Fibroblast of skin of left quadriceps (primary cell): ENCODE measurements at regions not wholly inside any gene's neighbourhood (a gene's known extent, or its start where the extent isn't known, plus 50 kb on each side); places are given as distances from the start of the nearest gene placed in this dataset.

ENCODE experiments used
- DNase-seq, 2 experiments: peaks; one replicate each; pipeline ENCODE4 v3.0.0-alpha.2; 2013; ENCODE audit warnings: low read depth in 2 of 2

GRCh38 chr14:42947991-42948390 is 1341.3 kb downstream of the LRFN5 start:
- no peak for DNase-seq

GRCh38 chr14:42944284-42944683 is 1337.6 kb downstream of the LRFN5 start:
- peak; percentile 4 for DNase-seq

GRCh38 chr14:42931308-42931707 is 1324.6 kb downstream of the LRFN5 start:
- DNase-seq, result no peak

GRCh38 chr14:42929806-42930480 is 1323.3 kb downstream of the LRFN5 start:
- DNase-seq, result no peak

- no peak for DNase-seq
Measured at GRCh38 chr14:42927313-42927712, 1320.6 kb downstream of the LRFN5 start.

GRCh38 chr14:42921901-42922300 is 1315.2 kb downstream of the LRFN5 start:
- no peak for DNase-seq

DNA sequence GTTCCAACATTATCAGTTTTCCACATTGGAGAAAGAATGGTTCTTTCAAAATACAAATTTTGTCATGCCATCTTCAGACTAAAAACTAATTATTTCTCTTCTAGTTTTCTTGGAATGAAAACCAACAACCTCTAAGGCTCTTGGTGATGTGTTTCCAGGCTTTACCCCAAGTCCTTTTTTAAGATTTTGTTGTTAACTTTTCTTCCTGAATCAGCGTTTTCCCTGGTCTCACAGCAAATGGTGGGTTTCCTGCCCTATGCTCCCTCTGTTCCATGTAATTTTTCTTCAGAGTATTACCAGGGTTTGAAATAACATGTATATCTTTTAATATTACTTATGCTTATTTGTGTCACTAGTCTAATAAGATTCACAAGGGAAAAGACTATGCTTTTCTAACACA is 1311.9 kb downstream of the LRFN5 start:
- no peak for DNase-seq

- no peak for DNase-seq
Measured at GRCh38 chr14:42911642-42912041, 1305.0 kb downstream of the LRFN5 start.

DNA sequence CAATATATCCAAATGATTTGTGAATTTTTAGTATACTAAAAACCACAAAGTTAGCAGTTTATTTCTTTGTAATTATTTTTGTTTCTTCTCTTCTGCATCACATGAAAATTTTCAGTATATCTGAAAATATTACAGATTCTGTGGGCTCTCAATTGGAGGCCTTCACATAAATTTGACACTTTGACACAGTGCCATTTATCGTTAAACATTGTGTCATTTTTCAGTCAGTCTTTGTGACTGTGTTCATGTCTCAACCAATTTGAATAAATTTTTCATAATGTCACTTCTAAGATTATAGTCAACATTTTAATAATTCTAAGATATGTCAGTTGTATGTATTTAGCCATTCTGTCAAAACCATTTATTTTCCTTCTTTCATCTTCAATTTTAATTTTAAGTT is 1303.0 kb downstream of the LRFN5 start:
- DNase-seq, result no peak

- DNase-seq, result no peak
Measured at GRCh38 chr14:42893183-42893582, 1286.5 kb downstream of the LRFN5 start.

GRCh38 chr14:42884100-42884499 is 1277.4 kb downstream of the LRFN5 start:
- DNase-seq, result peak; percentile 69 to 72

GRCh38 chr14:42877716-42878115 is 1271.0 kb downstream of the LRFN5 start:
- DNase-seq, result no peak

DNA sequence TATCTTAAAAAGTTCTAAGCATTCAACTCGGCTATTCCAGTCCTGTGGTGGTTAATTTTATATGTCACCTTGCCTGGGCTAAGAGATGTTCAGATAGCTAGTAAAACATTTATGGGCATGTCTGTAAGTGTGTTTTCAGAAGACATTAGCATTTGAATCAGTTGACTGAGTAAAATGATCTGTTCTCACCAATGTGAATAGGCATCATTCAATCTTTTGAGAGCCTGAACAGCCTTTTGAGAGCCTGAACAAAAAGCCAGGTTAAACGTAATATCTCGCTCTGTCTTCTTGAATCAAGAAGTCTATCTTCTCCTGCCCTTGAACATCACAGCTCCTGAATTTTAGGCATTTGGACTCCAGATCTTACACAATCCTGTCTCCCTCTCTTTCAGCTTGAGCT is 1266.1 kb downstream of the LRFN5 start:
- no peak for DNase-seq

- no peak for DNase-seq
Measured at GRCh38 chr14:42869681-42870080, 1263.0 kb downstream of the LRFN5 start.

- DNase-seq, result no peak
Measured at GRCh38 chr14:42862114-42862513, 1255.4 kb downstream of the LRFN5 start.

DNA sequence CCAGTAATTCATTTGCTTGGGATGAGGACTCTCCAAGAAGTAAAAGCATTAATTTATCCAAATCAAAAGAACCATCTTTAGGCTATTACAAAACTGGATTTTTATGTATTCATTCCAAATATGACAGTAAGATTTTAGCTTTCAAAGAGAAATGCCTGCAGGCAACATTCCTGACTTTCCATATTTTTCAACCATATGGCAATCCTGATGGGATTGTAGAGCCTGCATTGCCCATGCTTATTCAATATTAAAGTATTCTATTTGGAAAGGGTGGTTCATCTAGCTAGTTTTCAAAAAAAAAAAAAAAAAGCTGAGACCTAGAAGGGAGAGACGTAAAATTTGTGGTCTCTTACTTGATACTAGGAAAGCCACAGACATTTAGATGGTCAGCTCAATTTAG is 1253.7 kb downstream of the LRFN5 start:
- no peak for DNase-seq

DNA sequence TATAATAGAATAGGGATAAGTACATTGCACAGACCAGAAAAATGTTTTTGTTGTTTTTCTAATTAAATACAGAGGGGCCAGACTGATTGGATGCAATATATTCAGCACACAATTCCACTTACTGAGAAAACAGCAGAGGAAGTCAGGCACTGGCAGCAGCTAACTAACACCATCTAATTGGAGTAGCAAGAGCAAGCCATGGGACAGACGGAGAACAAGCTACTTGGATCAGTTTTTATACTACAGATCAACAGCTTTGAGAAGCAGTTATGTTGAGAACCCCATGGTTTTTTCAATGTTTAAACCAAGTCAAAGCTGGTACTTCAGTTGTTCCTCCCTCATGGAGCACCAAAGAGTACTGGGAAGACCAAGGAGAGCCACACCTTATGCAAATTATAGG is 1249.4 kb downstream of the LRFN5 start:
- DNase-seq, result no peak

GRCh38 chr14:42855085-42855484 is 1248.4 kb downstream of the LRFN5 start:
- DNase-seq, result no peak

DNA sequence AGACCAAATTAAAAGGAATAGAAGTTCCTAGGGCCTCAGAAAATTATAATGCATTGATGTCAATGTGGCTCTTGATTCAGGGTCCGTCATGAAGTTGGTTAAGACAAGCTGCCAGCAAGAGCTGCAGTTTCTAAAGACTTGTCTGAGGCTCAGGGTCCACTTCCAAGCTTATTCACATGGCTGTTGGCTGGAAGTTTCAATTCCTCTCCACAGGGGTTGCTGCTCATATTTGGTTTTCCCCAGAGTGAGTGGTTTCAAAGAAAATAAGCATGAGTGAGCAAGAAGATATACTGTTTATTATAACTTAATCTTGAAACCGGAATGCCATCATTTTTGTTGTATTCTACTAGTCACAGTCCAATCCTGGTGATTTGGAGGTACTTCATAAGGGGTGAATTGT is 1247.4 kb downstream of the LRFN5 start:
- DNase-seq, result no peak

- no peak for DNase-seq
Measured at GRCh38 chr14:42848652-42849051, 1242.0 kb downstream of the LRFN5 start.

DNA sequence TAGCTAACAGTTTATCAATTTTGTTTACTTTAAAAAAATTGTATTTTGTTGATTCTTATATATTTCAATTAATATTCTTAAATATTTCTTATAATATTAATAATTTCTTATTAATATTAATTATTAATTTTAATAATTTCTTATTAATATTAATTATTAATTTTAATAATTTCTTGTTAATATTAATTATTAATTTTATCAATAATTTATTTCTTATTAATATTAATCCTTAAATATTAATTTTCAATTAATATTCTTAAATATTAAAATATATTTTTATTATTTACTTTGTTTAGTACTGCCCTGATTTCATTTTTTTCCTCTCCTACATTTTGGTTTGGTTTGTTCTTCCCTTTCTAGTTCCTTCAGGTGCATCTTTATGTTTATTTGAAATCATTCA is 1208.1 kb downstream of the LRFN5 start:
- no peak for DNase-seq

- DNase-seq, result peak; percentile 75 to 76
Measured at GRCh38 chr14:42806909-42807315, 1200.2 kb downstream of the LRFN5 start.

GRCh38 chr14:42804141-42804540 is 1197.5 kb downstream of the LRFN5 start:
- no peak for DNase-seq

- DNase-seq, result no peak
Measured at GRCh38 chr14:42802346-42802745, 1195.7 kb downstream of the LRFN5 start.
